Smooth muscle cell (in vitro differentiated cells): ENCODE measurements at regions not wholly inside any gene's neighbourhood (a gene's known extent, or its start where the extent isn't known, plus 50 kb on each side); places are given as distances from the start of the nearest gene placed in this dataset.
"Not testable (repeated sequence)": the region's sequence is repeated elsewhere in the genome, so short reads cannot be mapped to it uniquely, and the experiment has no call there.

Source experiments
- DNase-seq: peaks from one replicate; lab custom pipeline; 2025; ENCODE audit not compliant: unreplicated experiment; lab: John Stamatoyannopoulos, UW
- H2AFZ ChIP-seq: fragments of 200-600 bp; sonication (generic); 2 replicates; pipeline ENCODE4 v1.6.0; 2016; ENCODE audit warnings: antibody characterized with exemption, low read depth, mild to moderate bottlenecking
- H3F3A ChIP-seq: fragments of 200-600 bp; sonication (generic); 2 replicates; pipeline ENCODE4 v1.6.0; 2017; ENCODE audit warnings: antibody characterized with exemption, low read depth
- H3K27ac ChIP-seq: fragments of 200-600 bp; sonication (generic); 2 replicates; pipeline ENCODE4 v1.5.1; 2016; ENCODE audit warnings: low read depth, mild to moderate bottlenecking
- H3K27me3 ChIP-seq: fragments of 200-600 bp; sonication (generic); 2 replicates; pipeline ENCODE4 v1.6.1; 2016; ENCODE audit warnings: low read depth, mild to moderate bottlenecking
- H3K36me3 ChIP-seq: fragments of 200-600 bp; sonication (generic); 2 replicates; pipeline ENCODE4 v1.5.1; 2016; ENCODE audit warnings: low read depth
- H3K4me1 ChIP-seq: fragments of 200-600 bp; sonication (generic); 2 replicates; pipeline ENCODE4 v1.5.1; 2016; ENCODE audit warnings: low read depth
- H3K4me2 ChIP-seq: fragments of 200-600 bp; sonication (generic); 2 replicates; pipeline ENCODE4 v1.6.0; 2016; ENCODE audit warnings: mild to moderate bottlenecking
- H3K4me3 ChIP-seq: fragments of 200-600 bp; sonication (generic); 2 replicates; pipeline ENCODE4 v1.5.1; 2016; ENCODE audit warnings: mild to moderate bottlenecking
- H3K79me2 ChIP-seq: fragments of 200-600 bp; sonication (generic); 2 replicates; pipeline ENCODE4 v1.6.0; 2016; ENCODE audit warnings: low read depth, mild to moderate bottlenecking
- H3K9ac ChIP-seq: fragments of 200-600 bp; sonication (generic); 2 replicates; pipeline ENCODE4 v1.6.0; 2016; ENCODE audit warnings: low read depth
- H3K9me3 ChIP-seq: fragments of 200-600 bp; sonication (generic); replicated peaks from 2 replicates; pipeline ENCODE4 v1.5.1; 2016; ENCODE audit warnings: low read depth
- H4K20me1 ChIP-seq: fragments of 200-600 bp; sonication (generic); 2 replicates; pipeline ENCODE4 v1.6.0; 2016; ENCODE audit warnings: low read depth
- CTCF ChIP-seq: fragments of 200-600 bp; sonication (generic); IDR thresholded peaks from 2 replicates; pipeline ENCODE4 v1.5.1; 2017; ENCODE audit warnings: borderline replicate concordance, mild to moderate bottlenecking, antibody characterized with exemption; ENCODE audit not compliant: insufficient read depth, poor library complexity, severe bottlenecking
- WGBS: methylation state at CpG from one replicate; pipeline ENCODE4 v1.1.7; 2016; ENCODE audit warnings: low lambda C conversion rate; 5-methylcytosine and 5-hydroxymethylcytosine counted together

DNA sequence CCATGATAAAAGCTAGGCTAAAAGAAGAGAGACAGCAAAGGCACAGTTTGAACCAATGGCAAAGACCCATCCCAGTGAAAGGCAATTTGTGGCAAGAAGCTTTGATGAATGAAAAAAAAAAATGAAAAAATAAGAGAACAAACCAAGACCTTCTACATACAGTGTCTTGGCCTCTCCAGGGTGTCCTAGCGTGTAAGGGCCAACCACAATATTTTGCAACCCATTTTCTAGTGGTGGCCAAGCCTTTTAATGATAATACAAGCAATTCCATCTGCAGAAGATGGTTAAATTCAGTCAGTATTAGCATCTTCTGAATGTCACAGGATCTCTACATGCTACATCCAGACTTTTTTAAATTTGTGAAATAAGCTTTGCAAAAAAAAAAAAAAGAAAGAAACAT is 270.4 kb downstream of the LRATD1 start:
- no peaks in the 10 kb centered on the region for H4K20me1 ChIP-seq
- no peak for TF ChIP-seq CTCF
- no peak overlapping the region for H3K4me2 ChIP-seq
- H3K9ac ChIP-seq = no peak overlapping the region
- H3K27ac ChIP-seq = no peak overlapping the region
- no peaks in the 10 kb centered on the region for H3K27me3 ChIP-seq
- DNase-seq = no peak
- no peaks in the 10 kb centered on the region for H3K36me3 ChIP-seq
- no peaks in the 10 kb centered on the region for H3F3A ChIP-seq
- no peak overlapping the region for H3K4me3 ChIP-seq
- 93% methylated on average over 1 of the region's 1 CpG for WGBS
- no peak overlapping the region for H2AFZ ChIP-seq
- H3K79me2 ChIP-seq = no peaks in the 10 kb centered on the region
- no peaks in the 10 kb centered on the region for H3K9me3 ChIP-seq
- H3K4me1 ChIP-seq = no peaks in the 10 kb centered on the region

DNA sequence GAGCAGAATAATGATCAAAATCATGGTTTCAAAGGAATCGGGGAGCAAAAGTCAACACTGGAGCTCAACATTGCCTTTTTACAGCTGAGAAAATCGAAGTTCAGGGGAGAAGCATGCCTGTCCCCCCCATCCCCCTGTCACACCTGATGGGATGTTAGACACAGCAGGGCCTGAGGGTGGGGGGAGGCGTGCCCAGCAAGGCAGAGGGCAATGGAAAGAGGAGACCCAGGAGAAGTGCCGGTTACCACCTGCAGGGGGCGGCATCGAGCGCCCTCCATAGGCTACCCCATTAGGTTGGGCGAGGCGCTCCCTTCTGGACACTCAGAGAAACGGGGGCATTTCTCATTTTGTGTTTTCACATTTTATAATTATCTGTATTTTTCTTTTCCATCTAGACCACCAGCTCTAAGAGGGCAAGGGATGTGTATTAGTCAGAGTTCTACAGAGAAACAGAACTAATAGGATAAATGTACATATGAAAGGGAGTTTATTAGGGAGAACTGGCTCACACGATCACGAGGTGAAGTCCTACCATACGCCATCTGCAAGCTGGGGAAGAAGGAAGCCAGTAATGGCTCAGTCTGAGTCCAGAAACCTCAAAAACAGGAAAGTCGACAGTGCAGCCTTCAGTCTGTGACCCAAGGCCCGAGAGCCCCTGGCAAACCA is 271.3 kb downstream of the LRATD1 start:
- Histone ChIP-seq H3K27me3 (no peaks in the 10 kb centered on the region), H3K79me2 (no peaks in the 10 kb centered on the region), H3K9ac (no peak overlapping the region), H4K20me1 (no peaks in the 10 kb centered on the region), H3K4me2 (no peak overlapping the region), H3K9me3 (no peaks in the 10 kb centered on the region), H3F3A (no peaks in the 10 kb centered on the region), H3K36me3 (no peaks in the 10 kb centered on the region), H3K27ac (no peak overlapping the region), H3K4me3 (no peak overlapping the region), H3K4me1 (no peaks in the 10 kb centered on the region), H2AFZ (no peak overlapping the region)
- no peak for DNase-seq
- TF ChIP-seq CTCF = peak; percentile 54
- 44% methylated on average over 15 of the region's 15 CpGs for WGBS

DNA sequence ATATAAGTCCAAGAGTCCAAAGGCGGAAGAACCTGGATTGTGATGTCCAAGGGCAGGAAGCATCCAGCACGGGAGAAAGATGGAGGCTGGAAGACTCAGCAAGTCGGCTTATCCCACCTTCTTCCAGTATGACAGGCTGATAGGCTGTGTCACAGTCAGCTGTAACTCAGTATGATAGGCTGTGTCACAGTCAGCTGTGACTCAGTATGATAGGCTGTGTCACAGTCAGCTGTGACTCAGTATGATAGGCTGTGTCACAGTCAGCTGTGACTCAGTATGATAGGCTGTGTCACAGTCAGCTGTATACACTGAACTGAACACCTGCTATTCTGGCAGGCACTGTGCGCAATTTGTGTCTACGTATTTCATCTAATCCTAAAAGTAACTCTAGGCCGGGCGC is 271.9 kb downstream of the LRATD1 start:
- not testable (repeated sequence) for H3K9me3 ChIP-seq, H3K4me1 ChIP-seq, H2AFZ ChIP-seq, H3F3A ChIP-seq, H3K27ac ChIP-seq, H3K79me2 ChIP-seq, DNase-seq, H3K27me3 ChIP-seq, H3K9ac ChIP-seq, H3K36me3 ChIP-seq, H4K20me1 ChIP-seq, H3K4me2 ChIP-seq, H3K4me3 ChIP-seq
- WGBS = 89% methylated on average over 7 of the region's 7 CpGs

DNA sequence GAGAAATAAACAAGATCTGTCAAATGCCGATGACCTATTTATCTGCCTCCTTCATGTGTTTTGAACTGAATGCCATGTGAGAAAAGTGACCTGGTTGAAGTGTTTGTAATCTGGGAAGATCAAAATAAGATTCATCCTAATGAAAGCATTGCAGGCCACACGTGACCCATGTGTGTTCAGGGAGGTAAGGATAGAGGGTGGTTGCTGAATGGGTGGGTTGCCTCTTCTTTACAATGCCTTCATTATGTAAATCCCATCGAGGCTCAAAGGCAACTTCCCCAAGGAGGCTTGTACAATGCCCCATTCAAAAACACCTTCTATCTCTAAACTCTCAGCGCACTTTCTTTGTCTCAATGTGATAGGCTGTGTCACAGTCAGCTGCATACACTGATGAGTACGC is 273.1 kb downstream of the LRATD1 start:
- 95% methylated on average over 5 of the region's 5 CpGs for WGBS
- TF ChIP-seq CTCF = no peak
- Histone ChIP-seq H3K27me3 (no peaks in the 10 kb centered on the region), H3K4me3 (no peak overlapping the region), H3K79me2 (no peaks in the 10 kb centered on the region), H3K4me1 (no peaks in the 10 kb centered on the region), H3K36me3 (no peaks in the 10 kb centered on the region), H3F3A (no peaks in the 10 kb centered on the region), H3K4me2 (no peak overlapping the region), H3K9ac (no peak overlapping the region), H3K9me3 (no peaks in the 10 kb centered on the region), H4K20me1 (no peaks in the 10 kb centered on the region), H2AFZ (no peak overlapping the region), H3K27ac (no peak overlapping the region)
- DNase-seq = no peak
